HCT116 (cell line): ENCODE measurements at regions not wholly inside any gene's neighbourhood (a gene's known extent, or its start where the extent isn't known, plus 50 kb on each side); places are given as distances from the start of the nearest gene placed in this dataset.

ENCODE experiments used
- CTCF ChIP-seq, 3 experiments: fragments of 200-600 bp in 1 of 3; sonication (generic) in 1 of 3; IDR thresholded peaks in 2 of 3; conservative IDR thresholded peaks in 1 of 3; 2 replicates each; pipeline ENCODE4 v1.5.1; 2012 to 2017; ENCODE audit warnings: low read depth in 2 of 3, low read length in 2 of 3, antibody characterized with exemption in 1 of 3, borderline replicate concordance in 1 of 3, control low read depth in 1 of 3, mild to moderate bottlenecking in 1 of 3, mixed read lengths in 1 of 3, mixed run types in 1 of 3, moderate library complexity in 1 of 3; ENCODE audit not compliant: insufficient read depth in 1 of 3
- EGR1 ChIP-seq: IDR thresholded peaks from 2 replicates; pipeline ENCODE4 v1.6.1; 2012; ENCODE audit warnings: low read depth
- ELF1 ChIP-seq: IDR thresholded peaks from 2 replicates; pipeline ENCODE4 v1.6.1; 2012; ENCODE audit warnings: low read depth, borderline replicate concordance
- EZH2 ChIP-seq: fragments of 200-600 bp; sonication (generic); IDR thresholded peaks from 2 replicates; pipeline ENCODE4 v1.6.1; 2017; ENCODE audit warnings: antibody characterized with exemption, mixed run types
- FOSL1 ChIP-seq: IDR thresholded peaks from 2 replicates; pipeline ENCODE4 v1.6.1; 2012; ENCODE audit warnings: low read depth
- MAX ChIP-seq: IDR thresholded peaks from 2 replicates; pipeline ENCODE4 v1.6.1; 2012
- POLR2A ChIP-seq: IDR thresholded peaks from 2 replicates; pipeline ENCODE4 v1.7.0; 2011; ENCODE audit warnings: borderline replicate concordance; ENCODE audit not compliant: insufficient read depth, insufficient read length; ENCODE audit errors: extremely low read depth
- TCF7L2 ChIP-seq: IDR thresholded peaks from 2 replicates; pipeline ENCODE4 v1.7.0; 2011; ENCODE audit warnings: borderline replicate concordance, inconsistent platforms; ENCODE audit not compliant: insufficient read depth, insufficient read length; ENCODE audit errors: extremely low read depth
- YY1 ChIP-seq: IDR thresholded peaks from 2 replicates; pipeline ENCODE4 v1.6.1; 2011; ENCODE audit warnings: low read length, low read depth, moderate library complexity, mild to moderate bottlenecking; ENCODE audit not compliant: insufficient replicate concordance; ENCODE audit errors: extremely low read depth
- ZBTB33 ChIP-seq: IDR thresholded peaks from 2 replicates; pipeline ENCODE4 v1.6.1; 2011; ENCODE audit warnings: mild to moderate bottlenecking, low read length, moderate library complexity; ENCODE audit not compliant: insufficient replicate concordance; ENCODE audit errors: extremely low read depth
- ZFX ChIP-seq: fragments of 450-650 bp; IDR thresholded peaks from 2 replicates; pipeline ENCODE4 v1.6.1; 2017
- TF ChIP-seq, protein P1 (sequence below): IDR thresholded peaks from 2 replicates; pipeline ENCODE4 v1.6.1; 2012; ENCODE audit warnings: low read depth
- TF ChIP-seq, protein P2 (sequence below): IDR thresholded peaks from 2 replicates; pipeline ENCODE4 v1.6.1; 2012

DNA sequence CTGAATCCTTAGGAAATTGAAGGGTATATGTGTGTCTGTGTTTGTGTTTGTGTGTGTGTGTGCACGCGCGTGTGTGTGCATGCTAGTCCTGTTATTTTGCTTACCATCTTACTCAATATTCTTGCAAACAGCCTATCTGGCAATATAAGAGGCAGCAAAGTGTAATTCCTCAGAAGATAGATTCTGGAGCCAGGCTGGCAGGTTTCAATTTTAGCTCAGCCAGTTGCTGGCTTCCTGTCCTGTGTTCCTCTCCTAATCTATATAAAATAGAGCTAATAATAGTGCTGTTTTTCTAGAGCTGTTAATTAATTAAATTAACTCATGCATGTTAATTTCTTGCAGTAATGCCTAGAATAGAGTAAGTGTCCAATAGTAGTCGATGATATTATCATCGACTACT, 256.2 kb downstream of the PIK3C3 start:
- TF ChIP-seq FOSL1 (no peak), CTCF (IDR thresholded peaks at IDR 0.05 in 2 of 3, conservative IDR thresholded peaks at IDR 0.05 in 1 of 3; ENCODE audit: borderline replicate concordance in 1 of 3, insufficient read depth in 1 of 3, low read depth in 2 of 3, low read length in 2 of 3) (no peak), TCF7L2 (no peak), YY1 (no peak), EZH2 (no peak), ELF1 (no peak), POLR2A (no peak), ZBTB33 (no peak), EGR1 (no peak), MAX (no peak), ZFX (no peak)
- TF ChIP-seq, protein P1, sequence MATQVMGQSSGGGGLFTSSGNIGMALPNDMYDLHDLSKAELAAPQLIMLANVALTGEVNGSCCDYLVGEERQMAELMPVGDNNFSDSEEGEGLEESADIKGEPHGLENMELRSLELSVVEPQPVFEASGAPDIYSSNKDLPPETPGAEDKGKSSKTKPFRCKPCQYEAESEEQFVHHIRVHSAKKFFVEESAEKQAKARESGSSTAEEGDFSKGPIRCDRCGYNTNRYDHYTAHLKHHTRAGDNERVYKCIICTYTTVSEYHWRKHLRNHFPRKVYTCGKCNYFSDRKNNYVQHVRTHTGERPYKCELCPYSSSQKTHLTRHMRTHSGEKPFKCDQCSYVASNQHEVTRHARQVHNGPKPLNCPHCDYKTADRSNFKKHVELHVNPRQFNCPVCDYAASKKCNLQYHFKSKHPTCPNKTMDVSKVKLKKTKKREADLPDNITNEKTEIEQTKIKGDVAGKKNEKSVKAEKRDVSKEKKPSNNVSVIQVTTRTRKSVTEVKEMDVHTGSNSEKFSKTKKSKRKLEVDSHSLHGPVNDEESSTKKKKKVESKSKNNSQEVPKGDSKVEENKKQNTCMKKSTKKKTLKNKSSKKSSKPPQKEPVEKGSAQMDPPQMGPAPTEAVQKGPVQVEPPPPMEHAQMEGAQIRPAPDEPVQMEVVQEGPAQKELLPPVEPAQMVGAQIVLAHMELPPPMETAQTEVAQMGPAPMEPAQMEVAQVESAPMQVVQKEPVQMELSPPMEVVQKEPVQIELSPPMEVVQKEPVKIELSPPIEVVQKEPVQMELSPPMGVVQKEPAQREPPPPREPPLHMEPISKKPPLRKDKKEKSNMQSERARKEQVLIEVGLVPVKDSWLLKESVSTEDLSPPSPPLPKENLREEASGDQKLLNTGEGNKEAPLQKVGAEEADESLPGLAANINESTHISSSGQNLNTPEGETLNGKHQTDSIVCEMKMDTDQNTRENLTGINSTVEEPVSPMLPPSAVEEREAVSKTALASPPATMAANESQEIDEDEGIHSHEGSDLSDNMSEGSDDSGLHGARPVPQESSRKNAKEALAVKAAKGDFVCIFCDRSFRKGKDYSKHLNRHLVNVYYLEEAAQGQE = no peak
- TF ChIP-seq, protein P2, sequence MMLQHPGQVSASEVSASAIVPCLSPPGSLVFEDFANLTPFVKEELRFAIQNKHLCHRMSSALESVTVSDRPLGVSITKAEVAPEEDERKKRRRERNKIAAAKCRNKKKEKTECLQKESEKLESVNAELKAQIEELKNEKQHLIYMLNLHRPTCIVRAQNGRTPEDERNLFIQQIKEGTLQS = no peak
